ENCODE measurements at regions not wholly inside any gene's neighbourhood (a gene's known extent, or its start where the extent isn't known, plus 50 kb on each side); places are given as distances from the start of the nearest gene placed in this dataset.

DNA sequence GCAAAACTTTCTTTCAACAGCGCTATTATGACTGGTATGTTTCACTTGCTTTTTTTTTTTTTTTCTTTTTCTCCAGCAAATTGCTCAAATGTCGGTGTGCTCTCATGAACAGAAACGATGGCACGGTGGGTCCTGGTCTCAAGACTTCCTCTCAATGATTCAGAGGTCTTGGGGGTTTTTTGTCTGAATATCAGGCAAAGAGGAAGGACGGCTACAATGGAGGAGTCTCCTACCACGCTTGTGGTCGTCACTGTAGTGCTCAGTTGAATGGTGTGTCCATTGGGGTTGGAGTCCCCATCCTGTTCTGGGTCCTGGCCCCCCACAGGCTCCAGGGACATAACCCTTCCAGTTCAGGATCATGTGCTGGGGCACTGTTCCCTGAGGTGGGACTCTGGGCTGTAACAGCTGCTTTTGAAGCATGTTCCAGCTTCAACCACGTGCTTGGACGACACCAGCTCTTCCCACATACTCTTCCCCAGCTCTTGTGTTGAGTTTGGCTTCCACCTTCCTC lies 266.7 kb upstream of the KLF6 start:
- DNase-seq (ENCODE audit: low spot score), result no peak

DNA sequence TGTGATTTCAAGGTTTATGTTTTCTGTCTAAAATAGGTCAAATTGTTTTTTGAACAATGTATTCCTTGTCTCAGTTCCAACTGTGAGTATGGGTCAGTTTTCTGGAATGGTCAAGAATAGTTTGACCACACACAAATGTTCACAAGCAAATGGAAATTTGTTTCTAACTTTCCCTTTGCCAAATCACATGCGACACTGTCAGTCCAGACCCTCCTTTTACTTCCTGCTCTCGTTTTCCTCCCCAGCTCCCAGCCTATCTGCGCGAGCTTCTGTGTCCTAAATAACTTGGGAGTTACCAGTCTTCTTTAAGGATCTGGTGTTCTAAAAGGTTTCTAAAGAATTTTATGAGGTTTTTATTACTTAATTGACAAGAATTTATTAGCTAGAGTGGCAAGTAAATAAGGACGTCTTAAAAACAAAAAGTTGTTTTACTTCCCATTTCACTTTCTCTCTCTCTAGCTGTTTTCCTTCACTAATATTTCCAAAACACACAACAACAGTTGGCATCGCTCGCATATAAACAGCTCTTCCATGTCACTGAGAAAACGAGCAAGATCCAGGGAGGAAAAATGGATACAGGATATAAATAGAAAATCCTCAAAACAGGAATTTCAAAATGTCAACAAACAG lies 266.1 kb upstream of the KLF6 start:
- DNase-seq (ENCODE audit: low spot score), result no peak

DNA sequence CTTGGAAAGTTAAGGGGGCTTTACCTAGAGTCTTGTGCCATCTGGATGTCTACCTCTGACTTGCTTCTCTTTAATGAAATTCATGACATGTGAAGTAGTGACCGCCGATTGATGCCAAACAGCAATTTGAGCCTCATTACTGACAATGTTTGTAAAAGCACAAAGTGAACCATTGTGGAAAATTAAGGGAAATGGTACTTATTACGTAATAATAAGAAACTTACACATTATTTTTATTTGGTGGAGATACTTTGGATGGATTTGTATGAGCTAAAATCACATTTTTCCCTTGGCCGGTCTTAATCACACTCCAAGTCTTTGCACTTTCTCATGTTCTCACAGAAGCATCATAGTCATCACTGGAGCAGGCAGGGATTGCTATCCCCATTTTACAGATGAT lies 265.1 kb upstream of the KLF6 start:
- DNase-seq (ENCODE audit: low spot score), result no peak

DNA sequence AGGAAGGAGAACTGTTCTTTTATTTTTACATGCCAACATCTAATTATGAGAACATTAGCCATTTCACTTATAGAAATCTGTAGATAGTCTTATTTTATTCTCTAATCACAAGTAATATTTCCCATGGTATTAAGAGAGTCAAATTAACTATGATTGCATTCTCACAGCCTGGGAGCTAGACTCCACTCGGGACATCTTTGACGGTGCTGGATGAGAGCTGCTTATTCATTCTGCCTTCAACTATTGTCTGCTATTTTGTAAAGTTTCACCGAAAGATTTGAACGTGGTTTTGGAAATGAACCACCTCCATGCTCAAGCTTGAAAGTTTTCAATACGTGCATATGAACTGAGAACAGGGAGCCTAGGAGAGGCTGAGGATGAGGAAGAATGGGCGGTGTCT lies 264.3 kb upstream of the KLF6 start:
- no peak for DNase-seq (ENCODE audit: low spot score)

DNA sequence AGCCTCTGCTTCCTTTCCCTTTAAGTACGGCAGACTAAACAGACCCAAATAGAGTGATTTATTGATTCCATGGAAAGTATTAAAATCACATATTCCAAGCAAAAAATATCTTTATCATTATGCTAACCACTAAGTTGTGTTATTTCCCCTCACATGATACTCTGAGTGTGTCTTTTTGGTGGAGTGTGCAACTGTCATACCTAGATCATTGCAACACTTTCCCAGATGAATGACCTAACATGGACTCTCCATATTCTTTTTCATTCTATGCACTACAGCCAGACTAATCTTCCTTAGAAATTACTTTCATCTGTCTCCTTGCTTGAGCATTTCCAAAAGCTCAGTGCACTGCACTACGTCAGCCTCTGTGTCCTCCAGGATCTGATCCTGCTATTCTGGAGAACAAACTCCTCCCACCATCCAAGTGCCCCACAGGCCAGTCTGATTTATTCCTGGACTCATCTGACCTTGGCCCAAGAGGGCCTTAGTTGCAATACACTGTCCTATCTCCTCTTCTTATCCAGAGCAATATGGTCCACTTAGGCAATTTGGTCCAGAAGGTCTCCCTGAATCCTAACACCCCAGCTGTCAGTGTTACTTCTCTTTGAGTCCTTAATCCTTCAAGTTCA lies 263.3 kb upstream of the KLF6 start:
- no peak for DNase-seq (ENCODE audit: low spot score)

DNA sequence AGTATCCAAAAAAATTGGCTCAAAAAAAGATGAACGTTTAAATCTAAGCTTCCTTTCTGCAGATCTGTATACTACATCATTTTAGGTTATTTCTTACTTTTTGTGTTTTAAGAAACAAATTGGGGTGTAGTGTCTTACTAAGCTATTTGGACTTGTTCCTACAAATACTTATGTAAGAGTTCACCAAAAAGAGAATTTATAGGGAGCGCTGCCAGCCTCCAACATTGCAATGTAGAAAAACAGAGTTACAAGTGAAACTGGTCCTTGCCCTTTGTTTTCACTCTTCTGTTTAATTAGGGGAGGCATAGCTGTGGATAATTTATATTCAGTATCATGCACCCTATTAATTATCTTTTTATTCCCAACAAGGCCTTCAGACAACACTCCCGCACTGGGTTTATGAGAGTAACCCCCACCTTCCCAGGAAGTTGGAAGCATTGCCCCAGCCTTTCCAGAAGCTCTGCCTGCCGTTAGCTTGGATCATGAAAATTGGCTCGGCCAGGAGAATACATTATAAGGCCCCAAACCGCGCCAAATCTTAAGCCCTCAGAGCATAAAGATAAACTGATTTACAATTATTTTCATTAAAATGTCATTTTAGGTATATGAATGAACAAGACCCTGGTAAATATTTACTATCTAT lies 261.8 kb upstream of the KLF6 start:
- DNase-seq (ENCODE audit: low spot score), result no peak

DNA sequence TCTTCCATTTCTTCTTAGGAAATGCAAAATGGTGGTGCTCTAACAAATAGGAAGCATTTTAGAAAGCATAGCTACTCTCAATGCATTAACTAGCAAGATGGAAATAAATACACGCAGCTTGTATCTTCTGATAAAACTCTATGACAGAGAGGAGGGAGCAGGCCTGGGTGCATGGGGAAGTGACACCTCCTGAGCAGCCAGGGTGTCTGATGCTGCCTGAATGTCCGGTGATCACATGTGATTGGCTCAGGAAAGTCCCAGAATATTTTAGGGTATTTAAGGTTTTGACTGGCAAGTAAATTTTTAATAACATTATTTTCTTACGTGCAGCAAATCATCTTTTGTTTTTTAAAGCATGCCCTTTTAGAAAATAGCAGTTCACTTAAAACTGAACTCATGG lies 261.0 kb upstream of the KLF6 start:
- DNase-seq (ENCODE audit: low spot score), result no peak

DNA sequence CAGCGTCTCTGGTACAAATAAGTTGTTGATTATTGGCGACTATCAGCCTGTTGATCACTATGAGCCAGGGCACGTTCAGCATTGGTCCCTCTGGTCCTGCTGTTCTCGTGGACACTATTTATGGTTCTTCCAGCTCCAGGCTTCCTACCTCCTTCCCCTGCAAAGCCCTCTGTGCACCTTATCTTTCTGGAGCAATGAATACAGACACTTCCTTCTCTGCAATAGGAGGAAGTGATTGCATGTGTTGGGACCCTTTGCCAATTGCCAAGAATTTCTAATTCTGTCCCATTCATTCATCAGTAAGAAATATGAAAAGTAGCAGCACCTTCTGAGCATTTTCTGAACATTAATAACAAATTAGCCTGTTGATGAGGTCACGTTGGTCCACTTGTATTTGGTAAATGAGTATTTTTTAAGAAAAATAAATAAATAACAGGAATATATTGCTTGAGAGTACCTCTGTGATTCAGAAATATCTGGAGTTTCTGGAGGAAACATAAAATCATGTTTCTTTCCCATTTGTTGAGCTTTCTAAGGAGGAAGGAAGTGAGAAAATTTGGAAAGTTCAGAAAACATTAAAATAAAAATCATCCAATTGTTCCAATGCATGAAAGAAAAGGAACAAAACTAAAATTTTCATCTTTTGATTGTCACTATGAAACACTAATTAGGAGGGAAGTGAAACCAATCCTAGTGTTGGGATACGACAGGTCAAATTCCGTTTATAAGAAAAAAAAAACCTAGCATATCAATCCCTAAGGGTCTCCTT lies 259.1 kb upstream of the KLF6 start:
- DNase-seq (ENCODE audit: low spot score), result no peak

DNA sequence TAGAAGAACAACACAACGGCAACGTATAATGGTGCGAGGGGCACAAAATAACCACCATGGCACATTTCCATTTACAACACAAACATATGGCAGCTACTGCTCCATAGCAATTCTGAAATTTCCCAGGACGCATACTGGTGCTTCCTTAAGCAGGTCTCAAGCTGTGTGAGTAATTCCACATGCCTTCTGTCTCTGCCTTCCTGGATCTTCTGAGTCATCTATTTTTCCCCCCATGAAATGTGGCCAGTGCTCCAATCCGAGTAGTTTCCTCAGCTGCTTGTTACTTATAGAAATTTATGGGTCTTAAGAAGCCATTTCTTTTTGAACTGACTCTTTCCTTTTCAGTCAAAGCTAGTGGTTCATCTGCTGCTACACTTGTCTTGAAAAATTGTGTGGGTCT lies 256.6 kb upstream of the KLF6 start:
- no peak for DNase-seq (ENCODE audit: low spot score)

DNA sequence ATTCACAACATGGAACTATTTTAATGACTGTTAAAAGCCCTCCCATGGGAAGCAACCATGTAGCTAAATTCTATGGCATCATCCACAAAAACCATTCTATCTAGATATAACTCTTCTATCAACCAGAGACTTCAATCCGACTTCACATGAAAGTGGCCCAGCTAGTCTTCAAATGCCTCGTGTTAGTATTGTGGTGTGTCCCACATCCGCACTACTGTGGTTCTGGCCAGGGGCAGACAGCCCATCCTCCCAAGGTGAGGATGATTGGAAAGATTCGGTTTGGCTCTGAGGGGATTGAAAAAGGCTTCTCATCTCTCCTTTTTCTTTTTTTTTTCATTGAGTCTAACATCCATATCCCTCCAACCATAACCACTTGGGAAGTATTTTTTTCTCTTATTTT lies 253.0 kb upstream of the KLF6 start:
- DNase-seq (ENCODE audit: low spot score), result no peak

DNA sequence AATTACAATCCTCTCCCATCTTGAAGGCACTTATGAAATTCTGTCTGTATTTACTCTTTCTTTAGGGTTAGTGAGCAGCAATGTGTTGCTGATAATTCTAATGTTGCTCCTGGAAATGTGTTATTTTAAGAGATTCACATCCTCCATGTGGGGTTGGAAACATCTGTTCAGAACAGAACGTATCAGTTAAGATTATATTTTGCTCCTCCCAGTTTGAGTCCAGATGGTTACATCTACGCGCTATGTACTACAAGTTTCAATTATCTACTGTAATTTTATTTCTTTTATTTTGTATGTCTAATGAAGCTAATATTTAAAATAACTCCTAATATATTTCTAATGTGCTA lies 250.6 kb upstream of the KLF6 start:
- DNase-seq (ENCODE audit: low spot score), result no peak

DNA sequence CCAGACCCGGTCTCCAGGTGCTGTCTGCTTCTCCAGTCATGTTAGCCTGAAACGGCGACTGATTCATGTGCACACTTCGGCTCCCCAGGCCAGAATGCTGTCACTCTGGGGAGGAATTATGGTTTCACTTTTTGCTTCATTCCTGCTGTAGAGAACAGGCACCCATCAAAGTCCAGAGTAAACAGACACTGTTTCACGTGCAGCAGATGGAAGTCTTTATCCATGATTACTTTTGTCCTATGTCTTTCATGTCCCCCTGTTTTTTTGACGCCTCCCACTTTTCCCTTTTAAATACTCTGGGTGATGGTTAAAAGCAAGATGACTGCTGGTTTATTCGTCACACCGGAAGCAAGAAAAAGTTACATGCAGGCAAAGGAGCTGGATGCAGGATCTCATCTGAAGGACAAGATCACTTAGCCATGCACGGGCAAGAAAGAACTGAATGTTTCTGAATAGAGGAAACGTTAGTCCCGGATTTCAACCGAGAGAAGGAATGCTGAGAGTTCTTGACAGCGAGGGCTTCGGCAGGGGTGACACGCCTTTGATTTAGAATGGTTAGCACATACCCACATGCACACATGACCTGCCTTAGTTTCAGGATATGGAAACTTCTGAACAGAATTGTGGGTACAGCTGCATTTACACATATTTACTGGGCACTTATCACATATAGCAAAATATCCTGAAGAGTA lies 250.0 kb upstream of the KLF6 start:
- DNase-seq (ENCODE audit: low spot score), result peak; percentile 3

DNA sequence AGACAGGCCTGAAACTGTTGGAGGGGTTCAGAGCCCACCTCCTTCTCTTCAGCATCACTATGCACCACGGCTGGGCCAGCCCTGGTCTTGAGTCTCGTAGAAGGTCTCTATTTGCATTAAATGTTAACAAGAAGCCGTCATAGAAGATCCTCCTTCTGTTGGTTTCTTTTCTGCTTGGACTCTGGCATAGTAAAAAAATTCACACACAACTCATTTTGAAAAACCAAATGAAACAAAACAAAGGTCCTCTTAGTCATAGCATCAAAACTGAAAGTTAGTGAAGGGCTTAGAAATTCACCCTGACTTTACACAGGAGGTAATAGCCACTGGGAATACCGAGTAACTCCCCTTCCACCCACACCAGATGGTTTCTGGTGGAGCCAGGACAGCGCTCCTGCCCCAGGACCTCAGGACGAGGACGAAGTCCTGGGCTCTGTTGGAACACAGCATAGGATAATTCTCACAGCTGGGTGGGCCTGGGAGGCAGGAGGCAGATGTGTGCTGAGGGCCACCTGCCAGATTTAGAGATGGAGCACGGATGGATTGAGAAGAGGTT lies 248.4 kb upstream of the KLF6 start:
- no peak for DNase-seq (ENCODE audit: low spot score)

DNA sequence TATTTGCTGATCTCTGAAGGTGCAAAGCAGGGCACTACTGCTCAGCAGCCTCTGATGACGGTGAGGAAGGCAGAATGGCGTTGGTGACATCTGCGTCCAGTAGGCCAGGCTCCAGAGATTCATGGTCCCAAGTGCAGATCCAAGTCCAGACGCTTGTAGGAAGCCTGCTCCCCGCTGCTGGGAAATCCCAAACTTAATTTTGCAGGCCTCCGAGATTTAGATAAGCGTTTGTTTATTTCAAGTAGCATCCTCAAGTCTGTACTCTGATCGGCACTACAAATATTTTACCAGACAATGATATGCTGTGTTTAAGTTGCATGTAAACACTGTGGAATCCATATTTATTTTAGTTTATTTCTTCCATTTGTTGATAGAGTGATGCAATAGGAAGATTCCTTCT lies 244.9 kb upstream of the KLF6 start:
- DNase-seq (ENCODE audit: low spot score), result no peak

DNA sequence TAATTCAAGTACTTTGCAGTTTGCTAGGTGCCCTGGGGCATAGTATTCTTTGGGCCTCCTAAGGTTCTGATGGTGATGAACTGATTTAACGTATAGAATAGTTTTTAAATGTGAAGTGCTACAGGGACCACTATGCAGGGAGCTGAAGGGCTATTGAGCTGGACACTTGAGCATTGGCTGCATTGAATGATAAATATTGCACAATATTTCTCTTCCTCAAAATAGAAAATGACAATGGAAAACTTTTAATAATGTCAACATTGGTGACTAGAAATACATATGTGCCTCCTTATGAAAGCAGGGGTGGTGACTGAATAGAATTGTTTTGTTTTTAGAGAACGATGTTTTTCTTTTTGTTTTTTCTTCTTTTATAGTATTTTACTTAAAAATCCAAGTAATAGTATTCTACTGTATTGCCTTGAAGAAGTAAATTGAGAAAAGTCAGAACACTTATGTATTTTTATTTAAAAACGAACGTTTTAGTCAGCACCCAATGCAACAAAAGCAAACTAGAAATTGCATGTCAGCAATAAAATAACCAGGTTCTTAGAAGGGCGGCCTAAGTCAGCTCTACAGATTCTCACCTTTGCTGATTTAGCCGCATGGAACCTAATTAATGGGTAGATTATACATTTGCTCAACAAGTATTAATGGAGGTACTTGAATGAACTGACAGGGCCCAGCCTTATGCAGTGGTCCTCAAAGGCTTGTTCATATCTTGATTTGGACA lies 244.0 kb upstream of the KLF6 start:
- no peak for DNase-seq (ENCODE audit: low spot score)

DNA sequence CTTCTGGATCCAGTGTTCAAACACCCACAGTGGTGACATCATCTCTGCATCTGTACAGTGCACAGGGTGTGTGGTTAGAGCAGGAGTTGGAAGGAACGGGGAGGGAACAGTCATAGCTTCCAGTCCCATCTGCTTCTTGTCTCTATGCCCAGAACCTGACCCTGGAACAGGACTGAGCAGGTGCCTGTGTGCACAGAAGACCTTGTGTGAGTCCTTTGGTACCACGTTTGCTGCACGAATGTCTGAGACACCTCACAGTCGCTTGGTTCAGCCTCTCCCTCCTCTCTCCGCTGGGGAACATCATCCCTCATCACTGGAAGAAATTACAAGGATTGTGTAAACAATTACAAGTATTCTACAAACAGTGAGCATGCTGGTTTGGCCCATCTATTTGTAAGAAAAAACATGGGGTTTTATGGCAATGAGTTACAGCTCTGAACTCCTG lies 243.0 kb upstream of the KLF6 start:
- no peak for DNase-seq (ENCODE audit: low spot score)

DNA sequence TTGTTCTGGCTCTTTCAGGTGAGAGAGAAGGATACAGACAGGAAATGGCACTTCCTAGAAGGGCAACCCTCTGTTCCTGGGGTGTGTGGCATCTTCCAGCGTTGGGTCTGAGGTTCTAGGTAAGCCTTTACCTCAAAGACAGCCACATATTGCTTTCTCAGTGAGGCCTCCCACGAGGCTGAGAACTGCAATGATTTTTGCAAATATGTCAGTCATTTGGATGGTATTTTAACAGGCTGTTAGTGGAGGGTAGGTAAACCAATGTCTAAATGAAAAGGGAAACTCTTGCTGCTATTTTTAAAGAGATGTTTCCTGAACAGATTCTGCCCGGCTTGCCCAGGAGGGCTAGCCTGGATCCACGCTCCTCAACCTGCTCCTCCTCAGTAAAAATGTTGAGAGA lies 240.3 kb upstream of the KLF6 start:
- no peak for DNase-seq (ENCODE audit: low spot score)

DNA sequence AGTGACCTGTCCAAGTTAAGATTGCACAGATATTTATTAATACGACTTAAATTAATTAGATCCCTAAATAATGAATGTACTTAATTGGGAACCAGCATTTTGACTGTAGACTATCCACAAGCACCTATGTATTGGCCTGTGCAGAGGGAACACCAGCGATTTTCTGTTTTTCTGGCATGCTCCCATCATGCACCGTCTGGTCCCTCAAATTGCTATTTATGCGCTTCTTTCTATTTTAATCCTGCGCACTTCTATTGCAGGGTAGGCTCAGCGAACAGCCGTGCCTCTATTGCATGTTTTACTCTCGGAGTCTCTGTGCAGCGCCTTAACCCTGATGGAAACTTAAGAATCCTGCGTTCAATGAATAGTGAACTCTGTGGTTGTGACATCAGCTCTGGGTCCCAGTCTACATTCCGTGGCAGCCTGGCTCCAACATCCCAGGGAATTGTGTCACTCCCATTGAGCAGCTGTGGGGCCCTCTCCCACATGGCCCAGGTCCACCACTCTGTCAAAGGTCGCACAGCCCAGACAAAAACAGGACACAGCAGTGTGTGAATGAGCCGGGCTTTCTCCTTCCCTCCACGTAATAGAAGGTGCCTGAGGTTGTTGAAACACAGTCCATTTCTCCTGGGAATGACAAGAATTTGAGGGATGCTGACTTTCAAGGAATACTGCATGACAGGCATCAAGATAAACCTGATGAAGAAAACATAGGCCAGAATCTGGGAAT lies 239.7 kb upstream of the KLF6 start:
- DNase-seq (ENCODE audit: low spot score), result no peak

DNA sequence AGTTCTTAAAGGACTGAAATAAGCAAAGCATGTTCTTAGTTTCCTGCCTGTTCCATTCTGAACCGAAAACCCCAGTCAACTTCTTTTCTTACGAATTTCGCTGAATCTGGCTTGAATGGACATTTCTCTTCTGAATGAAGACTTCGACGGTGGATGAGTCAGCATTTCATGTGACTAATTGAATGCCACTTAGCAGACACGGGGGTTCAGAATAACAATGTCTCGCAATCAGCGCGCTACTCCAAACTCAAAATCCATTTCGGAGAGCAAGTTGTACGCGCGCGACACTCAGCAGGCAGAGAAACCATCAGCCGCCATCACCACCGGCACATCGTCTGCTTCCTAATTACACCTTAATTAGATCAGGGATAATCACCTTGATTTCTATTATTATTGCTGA lies 239.0 kb upstream of the KLF6 start:
- DNase-seq (ENCODE audit: low spot score), result no peak

DNA sequence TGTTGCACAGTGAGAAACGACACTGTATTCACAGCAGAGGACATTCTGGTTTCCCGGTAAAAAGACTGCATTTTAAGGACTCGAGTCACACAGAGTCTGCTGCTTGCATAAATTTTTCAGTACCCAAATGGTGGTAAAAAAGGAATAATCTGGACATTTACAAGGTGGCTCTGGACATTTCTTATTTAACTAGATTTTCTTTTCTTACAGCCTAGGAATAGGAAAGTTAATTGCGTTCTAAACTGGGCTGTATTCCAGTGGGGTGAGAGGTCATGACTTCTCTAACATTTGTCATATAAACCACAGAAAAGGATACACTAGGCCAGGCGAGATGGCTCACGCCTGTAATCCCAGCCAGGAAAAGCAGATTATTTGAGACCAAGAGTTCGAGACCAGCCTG lies 237.5 kb upstream of the KLF6 start:
- DNase-seq (ENCODE audit: low spot score), result no peak

DNA sequence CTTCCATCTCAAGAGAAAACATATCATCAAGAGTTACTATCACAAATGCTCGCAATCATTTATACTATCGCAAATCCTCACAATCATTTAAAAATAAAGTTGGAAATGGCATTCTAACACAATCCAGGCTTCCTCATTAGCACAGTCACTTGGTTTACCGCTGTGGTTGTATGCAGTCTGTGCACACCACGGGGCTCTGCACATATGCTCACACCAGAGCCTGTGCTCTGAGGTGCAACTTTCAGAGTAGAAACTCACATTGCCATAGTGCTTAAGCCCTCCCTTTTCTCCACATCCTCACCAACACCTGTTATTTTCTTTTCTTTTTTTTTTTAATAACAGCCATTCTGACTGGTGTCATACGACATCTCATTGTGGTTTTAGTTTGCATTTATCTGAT lies 235.6 kb upstream of the KLF6 start:
- no peak for DNase-seq (ENCODE audit: low spot score)

Data from CD4-positive, alpha-beta T cell treated with Interleukin-6 at 100 ng/mL for 8 hours (primary cell).